Adrenal gland (tissue), 5 donors: ENCODE measurements at regions not wholly inside any gene's neighbourhood (a gene's known extent, or its start where the extent isn't known, plus 50 kb on each side); places are given as distances from the start of the nearest gene placed in this dataset.

Source experiments
- CTCF ChIP-seq, 6 experiments: fragments of 450-650 bp in 4 of 6; fragments of 200-600 bp in 2 of 6; sonication (generic) in 1 of 6; IDR thresholded peaks; 1 replicate in 5 of 6; 2 replicates in 1 of 6; pipeline versions ENCODE4 v1.5.1 to v1.8.0; 2016 to 2021; ENCODE audit warnings: antibody characterized with exemption in 6 of 6, mild to moderate bottlenecking in 2 of 6, moderate library complexity in 1 of 6
- POLR2A ChIP-seq, 2 donors: fragments of 450-650 bp; IDR thresholded peaks; one replicate each; pipeline ENCODE4 v1.6.1; 2017; ENCODE audit warnings: antibody characterized with exemption in 2 of 2, mild to moderate bottlenecking in 2 of 2, moderate library complexity in 1 of 2
- donor health status: DM: no; HTN: no; CAD: no.

GRCh38 chr1:57704811-57705210 is 281.0 kb upstream of the DAB1 start:
- no peak for TF ChIP-seq CTCF (IDR thresholded peaks at IDR 0.05)
- no peak for TF ChIP-seq POLR2A (IDR thresholded peaks at IDR 0.05)
